Thymus (tissue), 11 donors: ENCODE measurements at regions not wholly inside any gene's neighbourhood (a gene's known extent, or its start where the extent isn't known, plus 50 kb on each side); places are given as distances from the start of the nearest gene placed in this dataset.

Source experiments
- DNase-seq, 9 donors: peaks; one replicate each; pipeline ENCODE4 v3.0.0-alpha.2; 2013; ENCODE audit warnings: low spot score in 9 of 9, low read depth in 6 of 9, missing footprints in 1 of 9
- H3K27ac ChIP-seq, 2 donors: one replicate each; pipeline ENCODE4 v1.5.1; 2013; ENCODE audit warnings: control low read depth in 1 of 2, low read depth in 1 of 2, low read length in 1 of 2, mild to moderate bottlenecking in 1 of 2, moderate library complexity in 1 of 2
- H3K27me3 ChIP-seq, 2 donors: one replicate each; pipeline ENCODE4 v1.5.1; 2013; ENCODE audit warnings: low read length in 1 of 2; ENCODE audit not compliant: control insufficient read depth in 2 of 2, insufficient read depth in 1 of 2
- H3K36me3 ChIP-seq, 2 donors: one replicate each; pipeline ENCODE4 v1.5.1; 2013; ENCODE audit warnings: low read length in 1 of 2, mild to moderate bottlenecking in 1 of 2, moderate library complexity in 1 of 2; ENCODE audit not compliant: control insufficient read depth in 2 of 2, insufficient read depth in 2 of 2
- H3K4me1 ChIP-seq, 2 donors: one replicate each; pipeline ENCODE4 v1.5.1; 2013; ENCODE audit warnings: low read length in 2 of 2; ENCODE audit not compliant: control insufficient read depth in 2 of 2, insufficient read depth in 2 of 2
- H3K4me3 ChIP-seq, 2 donors: one replicate each; pipeline ENCODE4 v1.5.1; 2013; ENCODE audit warnings: low read length in 2 of 2, control low read depth in 1 of 2, mild to moderate bottlenecking in 1 of 2
- H3K9me3 ChIP-seq, 2 donors: one replicate each; pipeline ENCODE4 v1.5.1; 2013; ENCODE audit warnings: low read length in 1 of 2, mild to moderate bottlenecking in 1 of 2; ENCODE audit not compliant: control insufficient read depth in 2 of 2, insufficient read depth in 1 of 2
- WGBS: extraction: QIAGEN DNeasy Blood & Tissue Kit; methylation state at CpG from one replicate; pipeline ENCODE4 v1.1.7; 2013; 5-methylcytosine and 5-hydroxymethylcytosine counted together
- donor health status: healthy.

DNA sequence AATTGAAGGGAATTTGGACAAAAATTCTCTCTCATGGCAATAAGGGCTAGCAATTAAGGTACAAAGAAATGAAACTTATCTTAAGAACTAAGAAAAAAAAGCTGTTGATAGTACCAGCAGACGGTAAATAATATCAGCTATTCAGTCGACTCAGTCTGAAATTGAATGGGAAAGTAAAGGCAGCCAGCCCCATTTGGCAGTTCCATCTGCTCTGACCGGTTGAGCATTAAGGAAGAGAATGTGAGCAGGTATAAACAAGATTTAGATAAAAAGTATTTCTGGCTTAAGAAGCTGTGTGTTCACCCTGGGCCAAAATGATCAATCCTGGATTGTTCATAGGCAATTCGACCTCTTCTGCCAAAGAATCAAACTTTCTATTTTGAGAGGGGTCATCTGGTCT, 154.6 kb upstream of the NPVF start:
- no peak overlapping the region for H3K27ac ChIP-seq
- DNase-seq, result no peak
- no peaks in the 10 kb centered on the region for H3K9me3 ChIP-seq
- H3K36me3 ChIP-seq, result no peaks in the 10 kb centered on the region
- no peak overlapping the region for H3K4me3 ChIP-seq
- no peaks in the 10 kb centered on the region for H3K4me1 ChIP-seq
- 91% methylated on average over 4 of the region's 4 CpGs for WGBS
- H3K27me3 ChIP-seq, result no peaks in the 10 kb centered on the region

DNA sequence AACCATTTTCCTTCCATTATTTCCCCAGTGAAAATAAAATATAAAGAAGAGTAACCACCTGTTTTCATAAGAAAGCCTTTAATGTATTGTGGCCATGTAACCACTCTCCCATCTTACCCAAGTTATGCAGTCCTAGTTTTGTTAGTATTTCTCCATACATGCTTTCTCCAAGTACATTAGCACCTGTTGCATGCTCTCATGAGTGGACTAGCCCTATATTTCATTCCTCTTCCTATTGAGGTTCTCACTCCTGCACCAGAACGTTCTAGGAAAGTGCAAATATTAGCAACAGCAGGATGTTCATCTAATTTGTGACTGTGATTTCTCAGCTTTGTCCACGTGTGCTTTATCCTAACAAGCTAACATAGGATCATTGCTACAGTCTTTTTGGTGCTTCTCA, 155.1 kb upstream of the NPVF start:
- 90% methylated on average over 2 of the region's 2 CpGs for WGBS
- no peak for DNase-seq
- H3K36me3 ChIP-seq, result no peaks in the 10 kb centered on the region
- H3K27me3 ChIP-seq, result no peaks in the 10 kb centered on the region
- no peaks in the 10 kb centered on the region for H3K4me1 ChIP-seq
- H3K27ac ChIP-seq, result no peak overlapping the region
- no peak overlapping the region for H3K4me3 ChIP-seq
- no peaks in the 10 kb centered on the region for H3K9me3 ChIP-seq

DNA sequence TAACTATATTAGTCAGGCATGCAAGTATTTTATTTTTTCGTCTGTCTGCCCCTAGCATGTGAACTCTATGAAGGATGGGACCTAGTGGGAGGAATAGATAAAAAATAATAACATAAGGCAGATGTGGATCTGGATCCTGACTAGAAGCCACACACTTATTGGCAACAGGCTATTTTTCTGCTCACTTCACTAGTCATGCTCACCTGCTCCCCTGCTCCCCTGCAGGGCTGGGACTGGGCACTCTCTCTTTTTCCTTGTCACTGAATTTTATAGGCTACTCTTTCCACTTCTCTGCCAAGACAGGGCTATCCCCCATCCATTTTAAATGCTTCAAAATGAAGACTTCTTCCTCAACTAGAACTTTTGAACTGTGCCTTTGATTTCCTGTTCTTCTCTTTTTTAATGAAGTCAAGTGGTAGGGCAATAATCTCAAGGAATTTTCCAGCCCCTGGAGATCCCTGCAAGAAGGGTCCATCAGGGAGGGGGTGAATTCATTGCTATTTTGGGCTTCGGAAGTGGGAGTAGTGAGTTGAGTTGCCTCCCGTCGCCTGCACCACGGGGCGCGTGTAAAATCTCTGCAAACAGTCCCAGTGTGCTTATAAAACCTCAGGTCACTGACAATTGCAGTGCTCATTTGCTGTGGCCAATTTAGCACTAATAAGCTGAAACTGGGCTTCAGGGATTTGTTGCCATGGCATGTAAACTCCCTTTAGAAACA, 156.7 kb upstream of the NPVF start:
- Histone ChIP-seq H3K27ac (no peak overlapping the region), H3K4me1 (no peaks in the 10 kb centered on the region), H3K27me3 (peaks cover 0 to 3% of the 10 kb centered on the region in 2 donors), H3K9me3 (no peaks in the 10 kb centered on the region), H3K36me3 (no peaks in the 10 kb centered on the region), H3K4me3 (no peak overlapping the region)
- 97% methylated on average over 7 of the region's 7 CpGs for WGBS
- DNase-seq, result no peak

DNA sequence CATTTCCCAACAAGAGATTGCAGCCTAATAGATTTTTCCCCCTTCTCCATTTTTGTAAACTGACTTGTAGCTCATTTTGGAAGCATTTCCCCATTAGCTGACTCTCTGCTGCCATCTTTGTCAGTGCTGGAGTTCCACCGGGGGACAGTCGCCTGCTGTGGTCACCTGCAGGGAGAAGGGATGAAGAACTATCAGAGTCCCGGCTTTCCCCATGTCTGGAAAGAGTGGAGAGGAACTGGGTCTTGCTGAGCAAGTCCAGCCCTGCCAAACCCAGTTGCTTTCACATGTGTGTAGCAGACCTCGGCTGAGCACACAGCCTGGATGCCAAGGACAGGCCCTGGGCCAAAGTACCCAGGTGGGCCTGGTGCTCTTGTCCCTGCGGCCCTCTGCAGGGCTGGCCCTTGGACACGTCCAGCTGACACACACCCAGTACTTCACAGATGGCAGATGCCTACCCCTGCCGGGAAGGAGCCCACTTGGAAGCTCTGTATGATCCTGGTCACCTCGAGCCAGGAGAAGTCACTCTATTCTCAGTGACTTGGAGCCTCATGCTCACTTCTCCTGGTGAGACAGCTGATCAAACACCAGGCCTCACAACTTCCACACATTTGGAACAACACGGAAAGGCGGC, 157.3 kb upstream of the NPVF start:
- WGBS, result 95% methylated on average over 10 of the region's 10 CpGs
- Histone ChIP-seq H3K36me3 (no peaks in the 10 kb centered on the region), H3K27me3 (peaks cover 0 to 4% of the 10 kb centered on the region in 2 donors), H3K4me3 (no peak overlapping the region), H3K9me3 (no peaks in the 10 kb centered on the region), H3K27ac (no peak overlapping the region), H3K4me1 (no peaks in the 10 kb centered on the region)
- DNase-seq, result no peak

DNA sequence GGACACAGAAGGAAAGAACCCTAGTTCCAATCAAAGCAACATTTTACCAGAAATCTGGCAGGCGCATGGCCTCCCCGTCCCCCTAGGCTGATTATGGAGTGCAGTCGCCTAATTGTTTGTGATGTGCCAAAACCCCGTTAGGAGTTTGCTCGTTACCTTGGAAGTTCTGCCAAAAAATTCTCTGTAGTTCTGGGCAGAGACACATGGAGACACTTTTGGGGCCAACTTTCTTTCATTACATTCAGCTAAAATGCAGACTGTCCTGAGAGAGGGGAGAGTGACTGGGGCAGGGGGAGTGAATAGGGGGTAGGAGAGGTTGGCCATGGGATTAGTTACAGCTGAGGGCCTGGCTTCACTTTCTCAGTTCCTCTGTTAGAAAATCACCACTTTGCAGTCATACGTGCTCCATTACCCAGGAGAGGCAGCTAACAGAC, 158.0 kb upstream of the NPVF start:
- Histone ChIP-seq H3K27ac (no peak overlapping the region), H3K9me3 (no peaks in the 10 kb centered on the region), H3K4me1 (no peaks in the 10 kb centered on the region), H3K36me3 (no peaks in the 10 kb centered on the region), H3K4me3 (no peak overlapping the region), H3K27me3 (peaks cover 0 to 5% of the 10 kb centered on the region in 2 donors)
- WGBS, result 93% methylated on average over 6 of the region's 6 CpGs
- DNase-seq, result no peak

DNA sequence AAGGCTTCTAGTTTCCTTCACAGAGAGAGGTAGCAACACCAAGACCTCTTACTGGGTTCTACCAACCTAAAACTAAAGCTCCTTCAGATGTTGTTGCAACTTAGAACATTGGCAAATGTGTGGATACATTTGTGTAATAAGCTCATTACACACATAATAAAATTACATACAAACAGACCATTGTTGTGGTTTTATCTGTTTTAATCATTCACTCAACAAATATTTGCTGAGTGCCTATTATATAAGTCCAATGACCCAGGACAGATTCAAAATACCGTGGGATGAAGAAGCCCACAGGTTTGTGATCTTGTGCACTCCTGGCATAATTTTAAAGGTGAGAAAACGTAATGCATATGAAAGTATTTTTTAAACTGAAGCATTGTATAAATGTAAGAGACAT, 160.4 kb upstream of the NPVF start:
- no peaks in the 10 kb centered on the region for H3K9me3 ChIP-seq
- WGBS, result 67% methylated on average over 2 of the region's 2 CpGs

DNA sequence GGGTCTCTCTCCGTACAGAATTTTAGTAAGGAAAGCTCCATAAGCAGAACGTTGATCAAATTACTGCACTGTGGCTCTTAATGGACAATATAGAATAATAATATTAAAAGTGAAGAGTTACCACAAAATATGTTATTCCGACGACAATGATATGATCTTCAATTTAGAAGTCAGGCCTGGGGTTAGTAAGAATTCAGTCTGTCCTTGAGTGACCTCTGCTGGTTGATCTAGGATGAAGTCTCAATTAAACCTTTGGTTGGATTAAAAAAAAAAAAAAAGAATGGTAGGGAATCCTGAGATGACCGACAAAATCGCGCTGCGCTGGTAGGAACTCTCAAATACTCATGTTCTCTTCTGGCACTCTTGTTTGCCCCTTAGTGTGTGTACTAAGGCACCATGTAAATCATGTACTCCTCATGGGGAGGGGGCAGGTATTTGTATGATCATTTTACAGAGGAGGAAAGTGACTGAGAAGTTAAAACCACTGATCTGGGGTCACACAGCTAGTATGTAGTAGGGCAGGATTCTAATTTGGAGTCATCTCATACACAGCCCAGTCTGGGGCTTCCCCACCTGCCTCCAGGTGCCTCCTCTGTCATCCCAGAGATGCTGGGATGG, 161.3 kb upstream of the NPVF start:
- Histone ChIP-seq H3K27me3 (peaks cover 0 to 5% of the 10 kb centered on the region in 2 donors), H3K4me1 (no peaks in the 10 kb centered on the region), H3K4me3 (no peak overlapping the region), H3K36me3 (no peaks in the 10 kb centered on the region), H3K9me3 (no peaks in the 10 kb centered on the region), H3K27ac (no peak overlapping the region)
- DNase-seq, result peak; percentile 11 to 66 (median 19)
- 33% methylated on average over 8 of the region's 8 CpGs for WGBS

More for the DNA sequence above, 160.4 kb upstream of the NPVF start:
- Histone ChIP-seq H3K4me1 (no peaks in the 10 kb centered on the region), H3K4me3 (no peak overlapping the region), H3K27ac (no peak overlapping the region), H3K36me3 (no peaks in the 10 kb centered on the region), H3K27me3 (peaks cover 0 to 5% of the 10 kb centered on the region in 2 donors)
- DNase-seq, result no peak

DNA sequence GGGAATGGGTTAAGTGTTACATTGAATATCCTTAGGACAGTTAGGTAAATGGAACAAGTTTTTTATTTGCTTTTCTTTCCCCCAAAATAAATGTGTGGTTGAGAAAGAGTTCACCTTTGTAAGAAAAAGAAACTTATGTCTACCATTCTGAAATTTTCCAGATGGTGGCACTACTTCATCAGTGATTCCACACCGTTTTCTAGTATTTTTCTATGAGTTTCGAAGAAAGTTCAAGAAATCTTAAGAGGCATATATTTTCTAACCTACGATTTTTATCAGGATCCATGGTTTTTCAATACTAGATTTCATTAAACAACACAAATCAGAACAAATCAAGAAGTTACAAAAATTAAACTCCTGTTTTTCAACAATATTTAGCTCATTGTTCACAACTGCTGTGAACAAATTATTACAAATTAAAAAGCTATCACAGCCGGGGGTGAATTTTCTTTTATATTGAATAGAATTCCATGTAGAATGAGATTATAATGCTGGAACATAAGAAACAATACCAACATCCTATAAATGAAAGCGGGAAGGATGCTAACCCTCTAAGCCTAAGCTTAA, 163.1 kb upstream of the NPVF start:
- peaks cover 0 to 5% of the 10 kb centered on the region in 2 donors for H3K27me3 ChIP-seq
- WGBS, result 43% methylated on average over 5 of the region's 5 CpGs
- DNase-seq, result peak in 2 of 9 donors; percentile 4 to 15

DNA sequence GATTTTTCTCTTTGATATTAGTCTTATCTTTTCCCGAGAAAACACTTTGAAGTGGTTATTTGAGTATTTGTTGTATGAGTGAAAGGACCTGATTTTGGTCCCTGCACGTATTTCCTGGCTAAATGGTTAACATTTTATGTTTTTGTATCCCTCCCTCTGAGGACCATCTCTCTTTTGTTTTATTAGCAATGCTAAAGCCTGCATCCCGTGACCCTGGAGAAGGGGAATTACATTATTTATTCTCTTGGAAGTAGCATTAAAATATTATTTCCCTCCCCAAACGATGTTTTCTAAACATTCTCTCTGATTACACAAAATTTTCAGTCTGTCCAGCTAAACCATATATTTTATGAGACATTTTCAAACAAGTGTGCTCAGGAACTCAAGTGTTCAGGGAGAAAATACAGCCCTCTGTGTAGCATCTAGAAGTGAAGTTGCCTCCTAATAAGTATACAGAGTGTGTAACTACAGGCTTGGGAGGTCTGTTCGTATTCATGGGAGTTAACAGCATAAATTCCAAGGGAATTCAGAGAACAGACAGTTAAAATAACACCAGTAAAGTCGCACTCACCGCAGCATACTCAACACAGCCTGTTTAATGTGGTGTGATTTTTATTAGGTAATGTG, 163.8 kb upstream of the NPVF start:
- no peak overlapping the region for H3K4me3 ChIP-seq
- DNase-seq, result no peak
- H3K27me3 ChIP-seq, result peaks cover 0 to 5% of the 10 kb centered on the region in 2 donors
- H3K36me3 ChIP-seq, result no peaks in the 10 kb centered on the region
- no peaks in the 10 kb centered on the region for H3K9me3 ChIP-seq
- H3K4me1 ChIP-seq, result no peaks in the 10 kb centered on the region
- no peak overlapping the region for H3K27ac ChIP-seq
- 82% methylated on average over 7 of the region's 7 CpGs for WGBS

More for the DNA sequence above, 163.1 kb upstream of the NPVF start:
- Histone ChIP-seq H3K9me3 (no peaks in the 10 kb centered on the region), H3K4me1 (no peaks in the 10 kb centered on the region), H3K36me3 (no peaks in the 10 kb centered on the region), H3K4me3 (no peak overlapping the region), H3K27ac (no peak overlapping the region)
